Gastrocnemius medialis (tissue), 4 donors: ENCODE measurements at regions not wholly inside any gene's neighbourhood (a gene's known extent, or its start where the extent isn't known, plus 50 kb on each side); places are given as distances from the start of the nearest gene placed in this dataset.

ENCODE experiments used
- POLR2A ChIP-seq, 2 donors: fragments of 450-650 bp; IDR thresholded peaks; one replicate each; pipeline ENCODE4 v1.6.1; 2017; ENCODE audit warnings: antibody characterized with exemption in 2 of 2, mild to moderate bottlenecking in 2 of 2, moderate library complexity in 2 of 2
- TF ChIP-seq, protein P1 (sequence below), 5 experiments: fragments of 450-650 bp in 3 of 5; fragments of 200-600 bp in 2 of 5; sonication (generic) in 2 of 5; IDR thresholded peaks in 4 of 5; conservative IDR thresholded peaks in 1 of 5; 1 replicate in 4 of 5; 2 replicates in 1 of 5; pipeline ENCODE4 v1.5.1; 2016 to 2019; ENCODE audit warnings: antibody characterized with exemption in 5 of 5, mild to moderate bottlenecking in 3 of 5, moderate library complexity in 3 of 5

DNA sequence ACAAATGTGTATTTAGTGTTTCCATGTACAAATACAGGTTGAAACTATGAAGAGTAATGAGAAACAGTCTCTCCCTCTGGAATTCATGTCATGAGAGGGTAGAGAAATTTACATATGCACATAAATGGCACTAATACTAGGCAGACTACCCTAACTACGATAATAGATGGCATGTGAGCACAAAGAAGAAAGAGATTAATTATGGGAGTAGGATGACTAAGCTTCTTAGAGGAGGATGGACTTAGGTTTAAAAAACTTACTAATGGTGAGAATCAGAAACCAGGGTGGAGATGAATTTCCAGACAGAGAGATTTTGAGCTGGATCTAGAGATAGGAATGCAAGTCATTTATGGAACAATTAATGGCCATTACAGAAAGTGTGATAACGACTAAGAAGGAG lies 225.3 kb upstream of the HTR1E start:
- TF ChIP-seq, protein P1, sequence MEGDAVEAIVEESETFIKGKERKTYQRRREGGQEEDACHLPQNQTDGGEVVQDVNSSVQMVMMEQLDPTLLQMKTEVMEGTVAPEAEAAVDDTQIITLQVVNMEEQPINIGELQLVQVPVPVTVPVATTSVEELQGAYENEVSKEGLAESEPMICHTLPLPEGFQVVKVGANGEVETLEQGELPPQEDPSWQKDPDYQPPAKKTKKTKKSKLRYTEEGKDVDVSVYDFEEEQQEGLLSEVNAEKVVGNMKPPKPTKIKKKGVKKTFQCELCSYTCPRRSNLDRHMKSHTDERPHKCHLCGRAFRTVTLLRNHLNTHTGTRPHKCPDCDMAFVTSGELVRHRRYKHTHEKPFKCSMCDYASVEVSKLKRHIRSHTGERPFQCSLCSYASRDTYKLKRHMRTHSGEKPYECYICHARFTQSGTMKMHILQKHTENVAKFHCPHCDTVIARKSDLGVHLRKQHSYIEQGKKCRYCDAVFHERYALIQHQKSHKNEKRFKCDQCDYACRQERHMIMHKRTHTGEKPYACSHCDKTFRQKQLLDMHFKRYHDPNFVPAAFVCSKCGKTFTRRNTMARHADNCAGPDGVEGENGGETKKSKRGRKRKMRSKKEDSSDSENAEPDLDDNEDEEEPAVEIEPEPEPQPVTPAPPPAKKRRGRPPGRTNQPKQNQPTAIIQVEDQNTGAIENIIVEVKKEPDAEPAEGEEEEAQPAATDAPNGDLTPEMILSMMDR (IDR thresholded peaks at IDR 0.05 in 4 of 5, conservative IDR thresholded peaks at IDR 0.05 in 1 of 5) = no peak
- no peak for TF ChIP-seq POLR2A (IDR thresholded peaks at IDR 0.05)
